Activated CD8-positive, alpha-beta T cell treated with anti-CD3 and anti-CD28 coated beads for 36 hours (primary cell): ENCODE measurements at regions not wholly inside any gene's neighbourhood (a gene's known extent, or its start where the extent isn't known, plus 50 kb on each side); places are given as distances from the start of the nearest gene placed in this dataset.
A peak's percentile ranks its signal among the peaks of the same experiment; 100 is the strongest.

Experiments
- ATAC-seq: fragments of 200-7000 bp; cut with Tn5 transposase; one replicate; pipeline ENCODE4 v1.10.0; 2021; ENCODE audit warnings: mild to moderate bottlenecking, moderate library complexity
- CTCF ChIA-PET: fragments of 350-600 bp; sonication (Branson Sonifier 250); formaldehyde crosslinking; loops from one replicate; lab custom pipeline; 2021; ENCODE audit warnings: antibody characterized with exemption; lab: Charles Lee
- POLR2A ChIA-PET: fragments of 350-600 bp; sonication (Branson Sonifier 250); formaldehyde crosslinking; loops from one replicate; lab custom pipeline; 2021; ENCODE audit warnings: antibody characterized with exemption; lab: Charles Lee
- DNase-seq: peaks from one replicate; pipeline ENCODE4 v3.0.0-alpha.2; 2020
- H3K27ac Mint-ChIP-seq: one replicate; pipeline ENCODE4 v1.8.0; 2021; ENCODE audit warnings: mild to moderate bottlenecking, mixed read lengths
- H3K27me3 Mint-ChIP-seq: one replicate; pipeline ENCODE4 v1.8.0; 2021; ENCODE audit warnings: mixed read lengths
- H3K36me3 Mint-ChIP-seq: one replicate; pipeline ENCODE4 v1.8.0; 2021; ENCODE audit warnings: low read depth, mixed read lengths
- H3K4me1 Mint-ChIP-seq: one replicate; pipeline ENCODE4 v1.8.0; 2021; ENCODE audit warnings: low read depth, mixed read lengths
- H3K4me3 Mint-ChIP-seq: one replicate; pipeline ENCODE4 v1.8.0; 2021; ENCODE audit warnings: mild to moderate bottlenecking, moderate library complexity, mixed read lengths
- H3K9me3 Mint-ChIP-seq: one replicate; pipeline ENCODE4 v1.8.0; 2021; ENCODE audit warnings: mixed read lengths
- intact Hi-C: fragments of 100-400 bp; cut with micrococcal nuclease; formaldehyde crosslinking; loops from one replicate; pipeline ENCODE4 v1.10.0; 2022
- TF ChIP-seq, protein P1 (sequence below): fragments of 200-600 bp; IDR thresholded peaks from one replicate; pipeline ENCODE4 v1.8.0; 2022; ENCODE audit warnings: antibody characterized with exemption, mild to moderate bottlenecking

DNA sequence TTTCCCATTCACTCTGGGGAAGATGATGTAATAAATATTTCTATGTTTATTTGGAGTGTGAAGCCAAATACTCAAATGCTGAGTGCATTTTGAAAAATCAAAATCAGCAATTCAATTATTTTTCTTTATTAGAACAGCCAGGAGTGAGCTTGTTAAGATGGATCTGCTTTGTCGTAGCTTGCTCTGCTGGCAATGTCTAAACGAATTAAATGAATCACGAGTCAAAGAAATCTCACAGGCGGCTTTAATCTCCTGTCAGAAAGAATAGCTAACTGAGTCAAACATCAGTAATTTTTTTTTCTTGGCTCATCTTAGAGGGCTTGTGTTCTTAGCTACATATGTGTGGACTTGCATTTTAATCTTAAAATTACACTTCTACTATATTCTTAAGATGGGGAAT is 100.2 kb upstream of the HMGN3 start:
- intact Hi-C loops: no loop called here
- H3K27me3 Mint-ChIP-seq: peaks cover 20% of the 10 kb centered on the region
- TF ChIP-seq, protein P1, sequence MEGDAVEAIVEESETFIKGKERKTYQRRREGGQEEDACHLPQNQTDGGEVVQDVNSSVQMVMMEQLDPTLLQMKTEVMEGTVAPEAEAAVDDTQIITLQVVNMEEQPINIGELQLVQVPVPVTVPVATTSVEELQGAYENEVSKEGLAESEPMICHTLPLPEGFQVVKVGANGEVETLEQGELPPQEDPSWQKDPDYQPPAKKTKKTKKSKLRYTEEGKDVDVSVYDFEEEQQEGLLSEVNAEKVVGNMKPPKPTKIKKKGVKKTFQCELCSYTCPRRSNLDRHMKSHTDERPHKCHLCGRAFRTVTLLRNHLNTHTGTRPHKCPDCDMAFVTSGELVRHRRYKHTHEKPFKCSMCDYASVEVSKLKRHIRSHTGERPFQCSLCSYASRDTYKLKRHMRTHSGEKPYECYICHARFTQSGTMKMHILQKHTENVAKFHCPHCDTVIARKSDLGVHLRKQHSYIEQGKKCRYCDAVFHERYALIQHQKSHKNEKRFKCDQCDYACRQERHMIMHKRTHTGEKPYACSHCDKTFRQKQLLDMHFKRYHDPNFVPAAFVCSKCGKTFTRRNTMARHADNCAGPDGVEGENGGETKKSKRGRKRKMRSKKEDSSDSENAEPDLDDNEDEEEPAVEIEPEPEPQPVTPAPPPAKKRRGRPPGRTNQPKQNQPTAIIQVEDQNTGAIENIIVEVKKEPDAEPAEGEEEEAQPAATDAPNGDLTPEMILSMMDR: no peak
- ChIA-PET POLR2A (interaction anchor here (1.1 kb wide), 1 partner anchor 257 kb away, joined by 3 read pairs; the partner anchor contains the start of gene PHIP), CTCF (no interaction called here)
- ATAC-seq: peak; percentile 27
- no peak overlapping the region for H3K4me3 Mint-ChIP-seq
- no peaks in the 10 kb centered on the region for H3K36me3 Mint-ChIP-seq
- no peaks in the 10 kb centered on the region for H3K9me3 Mint-ChIP-seq
- H3K4me1 Mint-ChIP-seq: peaks cover 8% of the 10 kb centered on the region
- H3K27ac Mint-ChIP-seq: no peak overlapping the region
- DNase-seq: no peak

DNA sequence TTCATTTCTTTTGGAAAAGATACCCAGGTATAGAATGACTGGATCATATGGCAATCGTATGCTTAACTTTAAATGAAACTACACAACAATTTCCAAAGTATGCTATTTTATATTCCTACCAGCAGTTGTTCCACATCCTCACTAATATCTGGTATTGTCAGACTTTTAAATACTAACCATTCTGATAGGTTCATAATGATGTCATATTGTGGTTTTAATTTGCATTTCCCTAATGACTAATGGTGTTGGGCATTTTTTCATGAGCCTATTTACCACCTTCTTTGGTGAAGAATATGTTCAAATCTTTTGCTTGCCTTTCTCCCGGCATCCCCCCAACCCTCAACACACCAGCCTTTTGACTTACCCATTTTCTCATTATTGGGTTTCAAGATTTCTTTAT is 96.2 kb upstream of the HMGN3 start:
- ATAC-seq: no peak
- H3K27me3 Mint-ChIP-seq: peaks cover 23% of the 10 kb centered on the region
- CTCF ChIA-PET: no interaction called here

DNA sequence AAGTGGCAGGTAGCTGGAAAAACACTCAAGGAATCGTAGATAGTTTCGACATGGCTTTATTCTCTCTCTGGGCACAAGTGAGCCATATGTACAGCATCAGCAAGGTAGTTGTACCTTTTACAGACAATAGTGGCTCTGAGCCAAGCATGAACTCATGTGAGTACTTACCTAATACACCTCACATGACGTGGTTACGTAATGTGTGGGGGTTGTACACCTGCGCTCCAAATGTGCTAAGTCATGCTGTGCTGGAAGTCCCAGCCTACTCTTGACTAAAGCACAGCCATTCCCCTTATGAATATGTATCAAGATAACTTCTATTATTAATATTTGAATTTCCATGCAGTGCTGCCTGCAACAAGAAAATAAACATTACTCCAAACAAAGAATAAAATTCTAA is 78.8 kb upstream of the HMGN3 start:
- ATAC-seq (no peak), DNase-seq (no peak)
- ChIA-PET CTCF (no interaction called here), POLR2A (interaction anchor here (0.6 kb wide), 1 partner anchor 233 kb away, joined by 3 read pairs; no protein-coding TSS in a partner anchor)
- intact Hi-C loops: no loop called here
- no peaks in the 10 kb centered on the region for H3K36me3 Mint-ChIP-seq
- TF ChIP-seq, protein P1: no peak
- H3K4me1 Mint-ChIP-seq: no peaks in the 10 kb centered on the region
- no peaks in the 10 kb centered on the region for H3K9me3 Mint-ChIP-seq
- H3K27ac Mint-ChIP-seq: no peak overlapping the region
- H3K4me3 Mint-ChIP-seq: no peak overlapping the region
- H3K27me3 Mint-ChIP-seq: no peaks in the 10 kb centered on the region

More for the DNA sequence above, 96.2 kb upstream of the HMGN3 start:
- POLR2A ChIA-PET: no interaction called here
- Mint-ChIP-seq H3K27ac (no peak overlapping the region), H3K36me3 (no peaks in the 10 kb centered on the region), H3K9me3 (no peaks in the 10 kb centered on the region), H3K4me1 (peaks cover 8% of the 10 kb centered on the region), H3K4me3 (no peak overlapping the region)
- DNase-seq: no peak
- TF ChIP-seq, protein P1: no peak
- intact Hi-C loops: no loop called here

DNA sequence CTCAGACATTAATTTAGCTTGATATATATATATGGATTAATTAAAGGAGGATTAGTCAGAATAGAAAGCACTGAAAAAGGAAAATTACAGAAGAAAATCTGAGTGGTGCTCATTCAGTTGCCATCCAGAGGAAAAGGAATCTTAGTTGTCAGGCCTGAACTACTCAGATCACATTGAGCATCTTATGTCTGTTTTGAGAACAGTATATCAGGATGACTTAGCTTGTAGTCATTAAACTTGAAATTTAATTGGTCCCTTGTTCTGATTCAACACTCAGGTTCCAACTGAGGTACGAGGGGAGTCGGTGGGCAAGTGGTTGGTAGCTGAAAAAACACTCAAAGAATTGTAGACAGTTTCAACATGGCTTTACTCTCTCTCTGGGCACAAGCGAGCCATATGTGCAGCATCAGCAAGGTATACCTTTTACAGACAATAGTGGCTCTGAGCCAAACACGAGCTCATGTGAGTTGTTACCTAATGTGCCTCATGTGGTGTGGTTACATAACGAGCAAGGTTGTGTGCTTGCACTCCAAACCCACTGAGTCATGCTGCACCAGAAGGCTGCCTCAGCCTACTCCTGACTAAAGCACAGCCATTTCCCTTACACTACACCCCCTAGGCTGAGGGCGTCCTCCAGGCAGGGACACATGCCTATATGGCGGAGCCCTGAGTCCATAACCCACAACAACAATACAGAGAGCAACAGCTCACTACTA is 73.0 kb upstream of the HMGN3 start:
- DNase-seq (no peak), ATAC-seq (no peak)
- H3K36me3 Mint-ChIP-seq: no peaks in the 10 kb centered on the region
- ChIA-PET CTCF (no interaction called here), POLR2A (no interaction called here)
- TF ChIP-seq, protein P1: no peak
- no peaks in the 10 kb centered on the region for H3K9me3 Mint-ChIP-seq
- H3K27me3 Mint-ChIP-seq: no peaks in the 10 kb centered on the region
- H3K4me3 Mint-ChIP-seq: no peak overlapping the region
- H3K4me1 Mint-ChIP-seq: no peaks in the 10 kb centered on the region
- intact Hi-C loops: no loop called here
- no peak overlapping the region for H3K27ac Mint-ChIP-seq

DNA sequence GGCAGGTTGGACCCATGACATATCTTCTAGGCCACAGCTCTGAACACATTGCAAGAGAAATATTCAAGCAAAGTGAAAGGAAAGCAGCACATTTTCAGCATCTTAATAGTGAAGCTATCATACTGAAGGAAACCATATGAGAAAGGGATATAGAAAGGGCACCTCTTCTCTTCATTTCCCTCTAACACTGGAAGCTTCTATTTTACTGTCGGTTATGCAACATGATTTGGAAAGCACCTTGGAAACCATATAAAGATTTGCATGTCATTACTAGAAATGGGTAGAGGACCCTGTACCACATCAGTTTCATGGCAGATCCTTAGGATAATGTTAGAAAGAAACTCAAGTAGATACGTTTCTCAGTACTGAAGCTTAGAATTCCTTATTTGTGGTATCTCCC is 70.5 kb upstream of the HMGN3 start:
- ATAC-seq (no peak), DNase-seq (no peak)
- Mint-ChIP-seq H3K4me1 (no peaks in the 10 kb centered on the region), H3K9me3 (no peaks in the 10 kb centered on the region), H3K36me3 (no peaks in the 10 kb centered on the region), H3K4me3 (no peak overlapping the region), H3K27me3 (no peaks in the 10 kb centered on the region), H3K27ac (no peak overlapping the region)
- TF ChIP-seq, protein P1: no peak
- intact Hi-C loops: no loop called here
- ChIA-PET CTCF (no interaction called here), POLR2A (no interaction called here)
